ENCODE measurements at regions not wholly inside any gene's neighbourhood (a gene's known extent, or its start where the extent isn't known, plus 50 kb on each side); places are given as distances from the start of the nearest gene placed in this dataset.

DNA sequence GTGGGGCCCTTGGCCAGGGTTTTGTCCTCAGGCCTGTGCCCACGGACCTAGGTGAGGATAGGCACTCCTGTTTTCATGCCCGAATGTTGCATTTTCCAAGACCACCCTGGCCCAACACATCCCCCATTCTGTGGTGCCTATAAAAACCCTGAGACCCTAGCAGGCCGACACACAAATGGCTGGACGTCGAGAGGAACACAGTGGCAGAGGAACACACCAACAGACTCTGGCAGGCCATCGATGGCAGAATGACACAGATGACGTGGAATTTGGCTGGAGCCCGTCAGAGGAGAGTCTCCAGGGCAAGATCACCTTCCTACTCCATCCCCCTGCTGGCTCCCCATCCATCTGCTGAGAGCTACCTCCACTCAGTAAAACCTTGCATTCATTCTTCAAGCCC lies 898.8 kb downstream of the ANKRD7 start:
- H3K27ac ChIP-seq (ENCODE audit: low read depth in 1 of 2, low read length in 2 of 2), result no peak overlapping the region
- no peaks in the 10 kb centered on the region for H3K4me1 ChIP-seq (ENCODE audit: control insufficient read depth in 4 of 4, insufficient read depth in 4 of 4, low read length in 3 of 4)
- 82% methylated on average over 8 of the region's 8 CpGs for WGBS
- no peaks in the 10 kb centered on the region for H3K27me3 ChIP-seq (ENCODE audit: control insufficient read depth in 4 of 4, insufficient read depth in 4 of 4, low read length in 3 of 4)
- no peak for DNase-seq (ENCODE audit: low spot score)
- no peak overlapping the region for H3K4me3 ChIP-seq (ENCODE audit: low read depth in 1 of 3, low read length in 3 of 3)
- no peak overlapping the region for H3K9ac ChIP-seq (ENCODE audit: low read depth in 1 of 2, low read length in 2 of 2)
- TF ChIP-seq SP1 (IDR thresholded peaks at IDR 0.05) (no peak), FOXA1 (IDR thresholded peaks at IDR 0.05) (no peak), YY1 (IDR thresholded peaks at IDR 0.05) (no peak), TAF1 (conservative IDR thresholded peaks at IDR 0.05) (no peak), MAX (IDR thresholded peaks at IDR 0.05) (no peak), FOXA2 (IDR thresholded peaks at IDR 0.05) (no peak)
- TF ChIP-seq, protein P1, sequence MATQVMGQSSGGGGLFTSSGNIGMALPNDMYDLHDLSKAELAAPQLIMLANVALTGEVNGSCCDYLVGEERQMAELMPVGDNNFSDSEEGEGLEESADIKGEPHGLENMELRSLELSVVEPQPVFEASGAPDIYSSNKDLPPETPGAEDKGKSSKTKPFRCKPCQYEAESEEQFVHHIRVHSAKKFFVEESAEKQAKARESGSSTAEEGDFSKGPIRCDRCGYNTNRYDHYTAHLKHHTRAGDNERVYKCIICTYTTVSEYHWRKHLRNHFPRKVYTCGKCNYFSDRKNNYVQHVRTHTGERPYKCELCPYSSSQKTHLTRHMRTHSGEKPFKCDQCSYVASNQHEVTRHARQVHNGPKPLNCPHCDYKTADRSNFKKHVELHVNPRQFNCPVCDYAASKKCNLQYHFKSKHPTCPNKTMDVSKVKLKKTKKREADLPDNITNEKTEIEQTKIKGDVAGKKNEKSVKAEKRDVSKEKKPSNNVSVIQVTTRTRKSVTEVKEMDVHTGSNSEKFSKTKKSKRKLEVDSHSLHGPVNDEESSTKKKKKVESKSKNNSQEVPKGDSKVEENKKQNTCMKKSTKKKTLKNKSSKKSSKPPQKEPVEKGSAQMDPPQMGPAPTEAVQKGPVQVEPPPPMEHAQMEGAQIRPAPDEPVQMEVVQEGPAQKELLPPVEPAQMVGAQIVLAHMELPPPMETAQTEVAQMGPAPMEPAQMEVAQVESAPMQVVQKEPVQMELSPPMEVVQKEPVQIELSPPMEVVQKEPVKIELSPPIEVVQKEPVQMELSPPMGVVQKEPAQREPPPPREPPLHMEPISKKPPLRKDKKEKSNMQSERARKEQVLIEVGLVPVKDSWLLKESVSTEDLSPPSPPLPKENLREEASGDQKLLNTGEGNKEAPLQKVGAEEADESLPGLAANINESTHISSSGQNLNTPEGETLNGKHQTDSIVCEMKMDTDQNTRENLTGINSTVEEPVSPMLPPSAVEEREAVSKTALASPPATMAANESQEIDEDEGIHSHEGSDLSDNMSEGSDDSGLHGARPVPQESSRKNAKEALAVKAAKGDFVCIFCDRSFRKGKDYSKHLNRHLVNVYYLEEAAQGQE (IDR thresholded peaks at IDR 0.05), result no peak
- H3K9me3 ChIP-seq (ENCODE audit: control insufficient read depth in 4 of 4, low read length in 3 of 4), result no peaks in the 10 kb centered on the region
- no peaks in the 10 kb centered on the region for H3K36me3 ChIP-seq (ENCODE audit: control insufficient read depth in 4 of 4, insufficient read depth in 3 of 4, low read depth in 1 of 4, low read length in 3 of 4)

DNA sequence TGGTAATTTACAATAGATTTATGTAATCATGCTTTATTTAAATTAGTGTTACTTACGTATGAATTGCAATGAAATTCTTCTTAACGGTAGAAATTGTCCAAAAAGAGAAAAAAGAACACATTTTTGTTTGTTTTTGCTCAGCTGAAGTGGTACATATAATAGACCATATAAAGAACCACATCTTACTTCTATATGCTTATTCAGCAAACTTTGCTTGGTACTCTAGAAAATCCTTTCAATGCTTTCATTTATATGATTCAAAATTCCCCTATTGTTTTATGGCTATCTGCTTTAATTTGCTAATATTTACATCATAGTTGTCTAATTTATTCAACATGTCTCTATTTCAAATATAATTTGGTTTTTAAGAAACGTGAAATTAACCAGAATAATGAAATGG lies 903.2 kb downstream of the ANKRD7 start:
- H3K4me3 ChIP-seq (ENCODE audit: low read depth in 1 of 3, low read length in 3 of 3), result no peak overlapping the region
- no peak overlapping the region for H3K27ac ChIP-seq (ENCODE audit: low read depth in 1 of 2, low read length in 2 of 2)
- H3K9me3 ChIP-seq (ENCODE audit: control insufficient read depth in 4 of 4, low read length in 3 of 4), result no peaks in the 10 kb centered on the region
- no peak overlapping the region for H3K9ac ChIP-seq (ENCODE audit: low read depth in 1 of 2, low read length in 2 of 2)
- 73% methylated on average over 3 of the region's 3 CpGs for WGBS
- no peaks in the 10 kb centered on the region for H3K36me3 ChIP-seq (ENCODE audit: control insufficient read depth in 4 of 4, insufficient read depth in 3 of 4, low read depth in 1 of 4, low read length in 3 of 4)
- no peak for DNase-seq (ENCODE audit: low spot score)
- TF ChIP-seq MAX (IDR thresholded peaks at IDR 0.05), result no peak
- no peak for TF ChIP-seq FOXA2 (IDR thresholded peaks at IDR 0.05)
- no peak for TF ChIP-seq FOXA1 (IDR thresholded peaks at IDR 0.05)
- TF ChIP-seq EGR1 (IDR thresholded peaks at IDR 0.05; ENCODE audit: low read depth in 2 of 2), result no peak
- no peak for TF ChIP-seq HNF4A (conservative IDR thresholded peaks at IDR 0.05)
- TF ChIP-seq GABPA (IDR thresholded peaks at IDR 0.05 in 1 of 2, conservative IDR thresholded peaks at IDR 0.05 in 1 of 2), result no peak
- no peak for TF ChIP-seq JUND (IDR thresholded peaks at IDR 0.05)
- no peak for TF ChIP-seq SP1 (IDR thresholded peaks at IDR 0.05)
- H3K27me3 ChIP-seq (ENCODE audit: control insufficient read depth in 4 of 4, insufficient read depth in 4 of 4, low read length in 3 of 4), result no peaks in the 10 kb centered on the region
- H3K4me1 ChIP-seq (ENCODE audit: control insufficient read depth in 4 of 4, insufficient read depth in 4 of 4, low read length in 3 of 4), result no peaks in the 10 kb centered on the region

DNA sequence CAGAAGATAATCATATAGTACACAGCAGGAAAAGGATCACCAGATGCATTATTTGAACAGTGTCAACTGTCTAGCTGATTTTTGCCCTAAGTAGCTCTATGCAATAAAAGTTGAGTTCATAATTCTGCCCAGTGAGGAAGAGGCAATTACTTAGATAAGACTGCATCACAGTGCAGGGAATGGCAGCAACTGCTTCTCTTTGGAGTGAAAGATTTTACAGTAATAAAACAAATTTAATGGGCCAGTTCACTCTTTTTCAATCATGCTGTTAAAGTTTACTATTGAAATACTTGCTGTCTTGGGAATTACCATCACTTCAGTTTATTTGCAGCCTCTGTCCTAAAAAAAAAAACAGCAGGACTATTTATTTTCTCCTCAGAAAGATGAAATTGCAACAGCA lies 907.9 kb downstream of the ANKRD7 start:
- Histone ChIP-seq H3K27me3 (ENCODE audit: control insufficient read depth in 4 of 4, insufficient read depth in 4 of 4, low read length in 3 of 4) (peaks cover 0 to 3% (median 0%) of the 10 kb centered on the region in 4 donors), H3K36me3 (ENCODE audit: control insufficient read depth in 4 of 4, insufficient read depth in 3 of 4, low read depth in 1 of 4, low read length in 3 of 4) (no peaks in the 10 kb centered on the region), H3K9ac (ENCODE audit: low read depth in 1 of 2, low read length in 2 of 2) (no peak overlapping the region), H3K27ac (ENCODE audit: low read depth in 1 of 2, low read length in 2 of 2) (no peak overlapping the region), H3K9me3 (ENCODE audit: control insufficient read depth in 4 of 4, low read length in 3 of 4) (no peaks in the 10 kb centered on the region), H3K4me3 (ENCODE audit: low read depth in 1 of 3, low read length in 3 of 3) (no peak overlapping the region), H3K4me1 (ENCODE audit: control insufficient read depth in 4 of 4, insufficient read depth in 4 of 4, low read length in 3 of 4) (no peaks in the 10 kb centered on the region)
- no peak for DNase-seq (ENCODE audit: low spot score)
- TF ChIP-seq HNF4A (conservative IDR thresholded peaks at IDR 0.05), result no peak
- TF ChIP-seq FOXA1 (IDR thresholded peaks at IDR 0.05), result no peak
- TF ChIP-seq EGR1 (IDR thresholded peaks at IDR 0.05; ENCODE audit: low read depth in 2 of 2), result no peak
- no peak for TF ChIP-seq ZBTB33 (IDR thresholded peaks at IDR 0.05)
- no peak for TF ChIP-seq MAX (IDR thresholded peaks at IDR 0.05)
- TF ChIP-seq FOXA2 (IDR thresholded peaks at IDR 0.05), result no peak
- no peak for TF ChIP-seq GABPA (IDR thresholded peaks at IDR 0.05 in 1 of 2, conservative IDR thresholded peaks at IDR 0.05 in 1 of 2)
- TF ChIP-seq CTCF (IDR thresholded peaks at IDR 0.05; ENCODE audit: low read depth, low read length, missing input control), result no peak
- no peak for TF ChIP-seq RXRA (IDR thresholded peaks at IDR 0.05)
- TF ChIP-seq RAD21 (IDR thresholded peaks at IDR 0.05), result no peak
- TF ChIP-seq, protein P1 (IDR thresholded peaks at IDR 0.05), result no peak
- TF ChIP-seq HNF4G (IDR thresholded peaks at IDR 0.05), result no peak

Measured in liver (tissue), 8 donors.